ENCODE measurements at regions not wholly inside any gene's neighbourhood (a gene's known extent, or its start where the extent isn't known, plus 50 kb on each side); places are given as distances from the start of the nearest gene placed in this dataset.

DNA sequence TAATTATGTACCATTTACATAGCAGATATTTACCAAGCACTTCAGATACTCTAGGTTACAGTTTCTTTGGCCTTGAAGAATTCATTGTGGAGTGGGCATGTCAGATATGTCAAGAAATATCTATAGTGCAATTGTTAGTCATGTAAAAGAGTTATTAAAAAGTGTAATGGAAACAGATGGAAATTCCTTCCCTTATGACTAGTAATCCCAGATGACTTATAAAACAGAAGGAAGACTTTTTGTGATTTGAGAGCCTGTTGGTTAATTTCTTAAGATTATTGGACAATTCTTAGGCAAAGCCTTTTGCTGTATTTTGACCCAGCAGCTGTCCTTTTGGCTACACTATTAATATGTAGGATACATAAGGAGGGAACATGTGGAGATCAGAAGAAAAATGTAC, 708.9 kb upstream of the NECTIN3 start:
- TF ChIP-seq POLR2A (IDR thresholded peaks at IDR 0.05; ENCODE audit: low read length) = no peak
- no peak for TF ChIP-seq GATA1 (IDR thresholded peaks at IDR 0.05; ENCODE audit: low read depth, low read length)

Measured in erythroblast (primary cell).